ENCODE measurements at regions not wholly inside any gene's neighbourhood (a gene's known extent, or its start where the extent isn't known, plus 50 kb on each side); places are given as distances from the start of the nearest gene placed in this dataset.

DNA sequence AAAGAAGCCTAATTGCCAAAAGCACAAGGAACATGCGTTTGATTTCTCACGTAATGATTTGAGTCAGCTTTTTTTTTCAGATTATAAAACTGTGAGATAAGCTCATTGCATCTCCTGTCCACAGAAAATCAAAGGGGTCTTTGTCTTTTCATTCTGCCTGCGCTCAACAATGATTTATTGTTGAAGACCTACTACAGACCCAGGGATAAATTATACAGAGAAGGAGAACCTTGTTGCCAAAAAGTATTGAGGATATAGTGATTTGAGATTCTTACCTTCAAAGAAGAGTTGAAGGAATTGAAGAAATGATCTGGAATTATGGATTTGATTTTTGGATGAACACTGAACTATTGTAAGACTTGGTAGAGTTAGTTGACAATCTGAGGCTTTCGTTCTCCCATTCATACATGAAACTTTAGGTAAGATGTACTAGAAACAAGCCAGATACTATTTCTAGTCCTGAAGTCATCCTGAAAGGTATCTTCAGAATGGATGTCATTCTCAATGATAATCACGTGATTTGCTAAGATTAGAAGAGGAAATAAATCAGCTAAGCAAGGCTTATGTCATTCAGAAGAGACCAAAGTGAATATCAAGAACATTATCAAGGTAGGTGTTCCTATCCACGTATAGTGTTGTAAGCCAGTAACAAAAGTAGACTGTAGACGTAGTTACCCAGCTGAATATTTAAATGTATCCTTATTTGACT lies 71.1 kb upstream of the SCOC start:
- H3K9me3 ChIP-seq (ENCODE audit: control insufficient read depth, low read length) = no peaks in the 10 kb centered on the region
- 90 to 94% methylated on average over 6 to 7 of the region's 7 CpGs for WGBS, 2 experiments
- H3K27me3 ChIP-seq (ENCODE audit: control insufficient read depth, insufficient read depth, low read length, poor library complexity, severe bottlenecking) = no peaks in the 10 kb centered on the region
- H3K27ac ChIP-seq (ENCODE audit: insufficient read depth, low read depth, low read length, poor library complexity, severe bottlenecking) = no peak overlapping the region
- no peak overlapping the region for H3K4me3 ChIP-seq (ENCODE audit: insufficient read depth, low read depth, low read length)
- peaks cover 5% of the 10 kb centered on the region for H3K4me1 ChIP-seq (ENCODE audit: control insufficient read depth, insufficient read depth, low read length)
- no peaks in the 10 kb centered on the region for H3K36me3 ChIP-seq (ENCODE audit: control insufficient read depth, insufficient read depth, low read length)

DNA sequence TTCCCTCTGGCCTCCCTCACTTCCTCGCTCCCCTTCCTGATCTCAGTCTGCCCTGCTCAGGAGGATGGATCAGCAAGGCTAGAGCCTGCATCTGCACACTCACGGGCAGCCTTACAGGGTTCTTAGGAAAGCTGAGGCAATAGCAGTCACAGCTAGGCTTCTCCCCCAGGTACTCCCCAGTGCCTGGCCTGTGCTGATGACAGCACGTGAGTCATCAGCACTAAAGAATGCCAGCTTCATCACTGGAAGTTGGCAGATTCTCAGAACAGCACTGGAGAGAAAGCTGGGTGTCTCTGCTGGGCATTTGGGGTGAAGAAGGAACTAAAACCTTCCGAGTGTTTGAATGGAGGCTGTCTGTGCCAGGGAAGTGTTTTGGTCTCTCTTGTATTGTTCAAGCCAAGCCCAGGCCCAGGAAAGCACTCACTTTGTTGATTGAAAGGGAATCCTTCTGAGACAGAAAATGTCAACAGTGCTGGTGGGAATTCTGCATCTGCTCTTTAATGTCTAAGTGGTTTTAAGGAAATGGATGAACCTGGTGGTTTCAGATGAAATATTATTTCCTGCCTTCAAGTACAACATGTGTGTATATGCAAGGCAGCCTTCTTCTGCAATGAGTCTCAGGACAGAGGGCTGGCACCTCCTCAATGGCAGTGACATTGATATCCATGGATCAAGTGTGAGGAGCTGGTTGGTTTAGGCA lies 73.0 kb upstream of the SCOC start:
- Histone ChIP-seq H3K4me1 (ENCODE audit: control insufficient read depth, insufficient read depth, low read length) (peaks cover 14% of the 10 kb centered on the region), H3K4me3 (ENCODE audit: insufficient read depth, low read depth, low read length) (no peak overlapping the region), H3K27ac (ENCODE audit: insufficient read depth, low read depth, low read length, poor library complexity, severe bottlenecking) (no peak overlapping the region), H3K36me3 (ENCODE audit: control insufficient read depth, insufficient read depth, low read length) (no peaks in the 10 kb centered on the region), H3K27me3 (ENCODE audit: control insufficient read depth, insufficient read depth, low read length, poor library complexity, severe bottlenecking) (no peaks in the 10 kb centered on the region), H3K9me3 (ENCODE audit: control insufficient read depth, low read length) (no peaks in the 10 kb centered on the region)
- 75% methylated on average over 4 of the region's 4 CpGs for WGBS, 2 experiments

DNA sequence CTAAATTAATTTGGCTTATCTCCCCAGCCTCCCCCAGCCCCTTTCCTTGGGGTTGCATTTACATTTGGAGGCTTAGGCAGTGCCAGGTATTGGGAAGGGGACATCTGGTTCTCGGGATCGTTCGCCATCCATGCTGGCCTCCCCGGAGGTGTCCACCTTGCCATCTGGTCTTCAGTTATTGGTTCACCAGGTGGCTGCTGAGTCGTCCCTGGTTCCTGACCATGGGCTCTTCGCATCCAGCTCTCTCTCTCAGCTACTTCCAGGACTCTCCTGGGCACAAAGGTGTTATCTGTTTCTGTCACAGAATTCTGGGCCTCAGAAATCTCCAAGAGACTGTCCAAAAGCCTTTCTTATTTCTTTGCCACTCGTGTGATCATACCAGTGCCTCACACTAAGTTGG lies 75.4 kb upstream of the SCOC start:
- H3K9me3 ChIP-seq (ENCODE audit: control insufficient read depth, low read length) = no peaks in the 10 kb centered on the region
- H3K36me3 ChIP-seq (ENCODE audit: control insufficient read depth, insufficient read depth, low read length) = no peaks in the 10 kb centered on the region
- H3K4me1 ChIP-seq (ENCODE audit: control insufficient read depth, insufficient read depth, low read length) = peaks cover 14% of the 10 kb centered on the region
- no peak overlapping the region for H3K4me3 ChIP-seq (ENCODE audit: insufficient read depth, low read depth, low read length)
- 88 to 94% methylated on average over 7 of the region's 7 CpGs for WGBS, 2 experiments
- H3K27me3 ChIP-seq (ENCODE audit: control insufficient read depth, insufficient read depth, low read length, poor library complexity, severe bottlenecking) = no peaks in the 10 kb centered on the region
- H3K27ac ChIP-seq (ENCODE audit: insufficient read depth, low read depth, low read length, poor library complexity, severe bottlenecking) = no peak overlapping the region

DNA sequence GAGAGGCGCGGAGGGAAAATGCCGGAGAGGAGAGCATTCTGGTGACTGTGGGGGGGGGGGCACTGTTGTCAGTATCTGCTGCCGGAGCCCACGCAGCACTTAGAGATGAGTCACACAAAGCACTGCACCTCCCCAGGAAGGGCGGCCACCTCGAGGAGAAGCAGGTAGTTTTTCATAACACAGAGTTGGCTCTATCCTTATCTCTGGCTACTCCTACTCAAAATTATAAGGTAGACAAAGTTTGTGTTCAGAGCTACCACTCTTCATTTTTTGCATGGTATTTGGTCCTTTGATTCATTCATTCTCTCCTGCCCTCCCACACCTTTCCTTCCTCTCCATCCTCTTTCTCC lies 76.2 kb upstream of the SCOC start:
- H3K36me3 ChIP-seq (ENCODE audit: control insufficient read depth, insufficient read depth, low read length) = no peaks in the 10 kb centered on the region
- 41 to 53% methylated on average over 7 of the region's 7 CpGs for WGBS, 2 experiments
- H3K4me1 ChIP-seq (ENCODE audit: control insufficient read depth, insufficient read depth, low read length) = peaks cover 14% of the 10 kb centered on the region
- H3K9me3 ChIP-seq (ENCODE audit: control insufficient read depth, low read length) = no peaks in the 10 kb centered on the region
- no peak overlapping the region for H3K4me3 ChIP-seq (ENCODE audit: insufficient read depth, low read depth, low read length)
- H3K27ac ChIP-seq (ENCODE audit: insufficient read depth, low read depth, low read length, poor library complexity, severe bottlenecking) = no peak overlapping the region
- H3K27me3 ChIP-seq (ENCODE audit: control insufficient read depth, insufficient read depth, low read length, poor library complexity, severe bottlenecking) = no peaks in the 10 kb centered on the region

- H3K9me3 ChIP-seq (ENCODE audit: control insufficient read depth, low read length) = no peaks in the 10 kb centered on the region
- H3K4me1 ChIP-seq (ENCODE audit: control insufficient read depth, insufficient read depth, low read length) = peaks cover 14% of the 10 kb centered on the region
- H3K36me3 ChIP-seq (ENCODE audit: control insufficient read depth, insufficient read depth, low read length) = no peaks in the 10 kb centered on the region
- 82% methylated on average over 15 of the region's 15 CpGs for WGBS, 2 experiments
- H3K27ac ChIP-seq (ENCODE audit: insufficient read depth, low read depth, low read length, poor library complexity, severe bottlenecking) = no peak overlapping the region
- H3K4me3 ChIP-seq (ENCODE audit: insufficient read depth, low read depth, low read length) = no peak overlapping the region
- H3K27me3 ChIP-seq (ENCODE audit: control insufficient read depth, insufficient read depth, low read length, poor library complexity, severe bottlenecking) = no peaks in the 10 kb centered on the region
Measured at GRCh38 chr4:140296335-140297220, 76.9 kb upstream of the SCOC start.

DNA sequence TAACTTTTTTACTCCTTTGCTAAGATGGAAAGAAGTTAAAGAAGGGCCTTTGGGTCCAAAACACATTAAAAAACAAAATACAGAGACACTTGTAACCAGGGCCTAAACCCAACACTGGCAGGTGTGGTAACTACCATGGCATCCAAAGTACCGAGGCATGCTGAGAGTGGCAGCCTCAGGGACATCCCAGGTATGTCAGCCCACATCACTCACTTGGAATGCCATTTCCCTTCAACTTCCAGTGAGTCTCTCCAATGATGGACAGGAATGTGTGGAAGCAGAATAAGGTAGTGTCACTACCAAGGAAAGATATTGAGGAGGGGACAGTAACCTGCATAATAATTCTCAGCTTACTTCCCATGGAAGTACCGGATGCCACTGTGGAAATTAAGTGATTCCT lies 79.5 kb upstream of the SCOC start:
- 96% methylated on average over 2 of the region's 2 CpGs for WGBS, 2 experiments
- Histone ChIP-seq H3K4me3 (ENCODE audit: insufficient read depth, low read depth, low read length) (no peak overlapping the region), H3K36me3 (ENCODE audit: control insufficient read depth, insufficient read depth, low read length) (no peaks in the 10 kb centered on the region), H3K4me1 (ENCODE audit: control insufficient read depth, insufficient read depth, low read length) (peaks cover 14% of the 10 kb centered on the region), H3K27ac (ENCODE audit: insufficient read depth, low read depth, low read length, poor library complexity, severe bottlenecking) (no peak overlapping the region), H3K27me3 (ENCODE audit: control insufficient read depth, insufficient read depth, low read length, poor library complexity, severe bottlenecking) (no peaks in the 10 kb centered on the region), H3K9me3 (ENCODE audit: control insufficient read depth, low read length) (no peaks in the 10 kb centered on the region)

- no peak overlapping the region for H3K4me3 ChIP-seq (ENCODE audit: insufficient read depth, low read depth, low read length)
- no peak overlapping the region for H3K27ac ChIP-seq (ENCODE audit: insufficient read depth, low read depth, low read length, poor library complexity, severe bottlenecking)
- no peaks in the 10 kb centered on the region for H3K9me3 ChIP-seq (ENCODE audit: control insufficient read depth, low read length)
- no peaks in the 10 kb centered on the region for H3K27me3 ChIP-seq (ENCODE audit: control insufficient read depth, insufficient read depth, low read length, poor library complexity, severe bottlenecking)
- WGBS, 2 experiments = 94 to 95% methylated on average over 4 of the region's 4 CpGs
- H3K4me1 ChIP-seq (ENCODE audit: control insufficient read depth, insufficient read depth, low read length) = no peaks in the 10 kb centered on the region
- no peaks in the 10 kb centered on the region for H3K36me3 ChIP-seq (ENCODE audit: control insufficient read depth, insufficient read depth, low read length)
Measured at GRCh38 chr4:140291259-140291658, 82.2 kb upstream of the SCOC start.

DNA sequence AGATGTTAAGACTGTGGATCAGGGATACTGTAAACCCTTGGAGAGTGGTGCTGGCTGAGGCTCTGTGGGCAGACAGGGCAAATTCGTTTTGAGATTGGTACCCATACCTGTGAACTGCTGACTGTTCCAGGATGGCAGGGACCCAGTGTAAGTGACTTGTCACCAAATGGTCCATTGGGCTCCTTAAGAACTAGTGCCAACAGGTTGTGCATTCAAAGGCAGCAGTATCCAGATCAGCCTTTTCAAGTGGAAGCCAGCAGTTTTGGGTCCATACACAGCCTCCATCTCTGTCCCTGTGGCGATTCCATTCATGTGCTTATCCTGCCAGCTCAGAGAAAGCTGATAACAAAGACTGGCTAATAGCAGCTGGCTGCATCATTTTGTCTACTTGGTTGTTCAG lies 84.0 kb upstream of the SCOC start:
- WGBS, 2 experiments = 80 to 83% methylated on average over 2 of the region's 2 CpGs
- Histone ChIP-seq H3K27ac (ENCODE audit: insufficient read depth, low read depth, low read length, poor library complexity, severe bottlenecking) (no peak overlapping the region), H3K4me3 (ENCODE audit: insufficient read depth, low read depth, low read length) (no peak overlapping the region), H3K36me3 (ENCODE audit: control insufficient read depth, insufficient read depth, low read length) (no peaks in the 10 kb centered on the region), H3K27me3 (ENCODE audit: control insufficient read depth, insufficient read depth, low read length, poor library complexity, severe bottlenecking) (no peaks in the 10 kb centered on the region), H3K4me1 (ENCODE audit: control insufficient read depth, insufficient read depth, low read length) (no peaks in the 10 kb centered on the region), H3K9me3 (ENCODE audit: control insufficient read depth, low read length) (no peaks in the 10 kb centered on the region)

GRCh38 chr4:140286456-140286855 lies 87.0 kb upstream of the SCOC start:
- Histone ChIP-seq H3K27ac (ENCODE audit: insufficient read depth, low read depth, low read length, poor library complexity, severe bottlenecking) (no peak overlapping the region), H3K9me3 (ENCODE audit: control insufficient read depth, low read length) (no peaks in the 10 kb centered on the region), H3K4me3 (ENCODE audit: insufficient read depth, low read depth, low read length) (no peak overlapping the region), H3K36me3 (ENCODE audit: control insufficient read depth, insufficient read depth, low read length) (no peaks in the 10 kb centered on the region), H3K27me3 (ENCODE audit: control insufficient read depth, insufficient read depth, low read length, poor library complexity, severe bottlenecking) (no peaks in the 10 kb centered on the region), H3K4me1 (ENCODE audit: control insufficient read depth, insufficient read depth, low read length) (no peaks in the 10 kb centered on the region)
- 93 to 95% methylated on average over 18 of the region's 18 CpGs for WGBS, 2 experiments

- no peaks in the 10 kb centered on the region for H3K36me3 ChIP-seq (ENCODE audit: control insufficient read depth, insufficient read depth, low read length)
- H3K9me3 ChIP-seq (ENCODE audit: control insufficient read depth, low read length) = no peaks in the 10 kb centered on the region
- H3K27ac ChIP-seq (ENCODE audit: insufficient read depth, low read depth, low read length, poor library complexity, severe bottlenecking) = no peak overlapping the region
- WGBS, 2 experiments = 96 to 100% methylated on average over 2 of the region's 2 CpGs
- H3K4me3 ChIP-seq (ENCODE audit: insufficient read depth, low read depth, low read length) = no peak overlapping the region
- H3K4me1 ChIP-seq (ENCODE audit: control insufficient read depth, insufficient read depth, low read length) = no peaks in the 10 kb centered on the region
- no peaks in the 10 kb centered on the region for H3K27me3 ChIP-seq (ENCODE audit: control insufficient read depth, insufficient read depth, low read length, poor library complexity, severe bottlenecking)
Measured at GRCh38 chr4:140284456-140284855, 89.0 kb upstream of the SCOC start.
